H1 (cell line): ENCODE measurements at regions not wholly inside any gene's neighbourhood (a gene's known extent, or its start where the extent isn't known, plus 50 kb on each side); places are given as distances from the start of the nearest gene placed in this dataset.

Source experiments
- CTCF ChIA-PET: fragments of 300-600 bp; sonication (Branson Sonifier 250); formaldehyde crosslinking; loops from one replicate; lab custom pipeline; 2021; ENCODE audit not compliant: partially characterized antibody; lab: Charles Lee
- POLR2A ChIA-PET: fragments of 300-600 bp; sonication (Branson Sonifier 250); formaldehyde crosslinking; loops from one replicate; lab custom pipeline; 2021; ENCODE audit warnings: inconsistent platforms; ENCODE audit not compliant: partially characterized antibody; lab: Charles Lee
- DNase-seq, 2 experiments: peaks; one replicate each; pipeline versions ENCODE4 v3.0.0 to v3.0.0-alpha.2; 2010 to 2022; ENCODE audit warnings: low spot score in 2 of 2, low read depth in 1 of 2, mixed read lengths in 1 of 2
- FAIRE-seq: peaks from 2 replicates; lab custom pipeline; 2011; peaks lifted over from hg19 to GRCh38; lab: Jason Lieb, UNC
- H2AFZ ChIP-seq: 2 replicates; pipeline ENCODE4 v1.8.1; 2012; ENCODE audit warnings: low read length, inconsistent platforms
- H2AK5ac ChIP-seq: 2 replicates; pipeline ENCODE4 v1.6.1; 2013; ENCODE audit warnings: low read depth, low read length
- H2BK120ac ChIP-seq: replicated peaks from 2 replicates; pipeline ENCODE3; 2013; ENCODE audit warnings: low read depth, low read length, inconsistent platforms
- H2BK12ac ChIP-seq: 2 replicates; pipeline ENCODE4 v1.6.1; 2013; ENCODE audit warnings: low read depth, low read length
- H2BK15ac ChIP-seq: 2 replicates; pipeline ENCODE4 v1.6.1; 2013; ENCODE audit warnings: low read length
- H2BK20ac ChIP-seq: 2 replicates; pipeline ENCODE4 v1.6.1; 2013; ENCODE audit warnings: low read length
- H2BK5ac ChIP-seq: 2 replicates; pipeline ENCODE4 v1.6.1; 2013; ENCODE audit warnings: low read depth, low read length
- H3K14ac ChIP-seq: 2 replicates; pipeline ENCODE4 v1.6.1; 2013; ENCODE audit warnings: inconsistent platforms; ENCODE audit not compliant: insufficient read length
- H3K18ac ChIP-seq: 2 replicates; pipeline ENCODE4 v1.6.1; 2013; ENCODE audit warnings: low read length; ENCODE audit errors: extremely low read depth
- H3K23ac ChIP-seq: 2 replicates; pipeline ENCODE4 v1.6.1; 2013; ENCODE audit warnings: inconsistent platforms; ENCODE audit not compliant: insufficient read length
- H3K23me2 ChIP-seq: 2 replicates; pipeline ENCODE4 v1.6.1; 2013; ENCODE audit warnings: low read depth, low read length
- H3K27ac ChIP-seq: 2 replicates; pipeline ENCODE4 v1.6.1; 2011; ENCODE audit warnings: low read depth, low read length, inconsistent platforms
- H3K27me3 ChIP-seq, 4 experiments: replicated peaks in 1 of 4; 1 replicate in 1 of 4; 2 replicates in 3 of 4; pipeline versions ENCODE4 v1.6.1 to v1.8.1; 2011 to 2013; ENCODE audit warnings: low read length in 3 of 4, mild to moderate bottlenecking in 3 of 4, inconsistent platforms in 2 of 4, mixed read lengths in 2 of 4, moderate library complexity in 1 of 4; ENCODE audit not compliant: control insufficient read depth in 3 of 4, insufficient read depth in 3 of 4; ENCODE audit errors: extremely low read depth in 1 of 4
- H3K36me3 ChIP-seq, 4 experiments: 2 replicates each; pipeline versions ENCODE4 v1.6.1 to v1.8.1; 2011 to 2013; ENCODE audit warnings: mild to moderate bottlenecking in 4 of 4, low read length in 3 of 4, moderate library complexity in 2 of 4, control low read depth in 1 of 4, inconsistent platforms in 1 of 4; ENCODE audit not compliant: insufficient read depth in 4 of 4, control insufficient read depth in 2 of 4
- H3K4ac ChIP-seq: replicated peaks from 2 replicates; pipeline ENCODE3; 2013; ENCODE audit warnings: low read length, low read depth, mixed read lengths, inconsistent platforms; ENCODE audit not compliant: insufficient read length
- H3K4me1 ChIP-seq, 4 experiments: replicated peaks in 1 of 4; 1 replicate in 1 of 4; 2 replicates in 3 of 4; pipeline versions ENCODE4 v1.6.1 to v1.8.1; 2011 to 2013; ENCODE audit warnings: low read length in 3 of 4, inconsistent platforms in 2 of 4, mixed read lengths in 1 of 4; ENCODE audit not compliant: insufficient read depth in 4 of 4, control insufficient read depth in 3 of 4
- H3K4me2 ChIP-seq, 2 experiments: 2 replicates each; pipeline versions ENCODE4 v1.6.1 to v1.8.1; 2011 to 2013; ENCODE audit warnings: low read depth in 2 of 2, low read length in 2 of 2, control low read depth in 1 of 2, inconsistent platforms in 1 of 2, mild to moderate bottlenecking in 1 of 2; ENCODE audit not compliant: insufficient read depth in 1 of 2
- H3K4me3 ChIP-seq, 4 experiments: fragments of 200-600, 300-600 bp in 1 of 4; sonication (generic), shearing (Covaris generic), sonication (Bioruptor Twin) in 1 of 4; 2 replicates each; pipeline versions ENCODE4 v1.5.1 to v1.8.1; 2011 to 2016; ENCODE audit warnings: low read length in 4 of 4, low read depth in 3 of 4, control low read depth in 2 of 4, inconsistent platforms in 2 of 4, mild to moderate bottlenecking in 2 of 4, mixed read lengths in 1 of 4, moderate library complexity in 1 of 4; ENCODE audit not compliant: insufficient read depth in 2 of 4; ENCODE audit errors: extremely low read depth in 1 of 4
- H3K56ac ChIP-seq: replicated peaks from 2 replicates; pipeline ENCODE3; 2013; ENCODE audit warnings: low read depth, mild to moderate bottlenecking, mixed read lengths, low read length, inconsistent platforms; ENCODE audit not compliant: insufficient read length
- H3K79me1 ChIP-seq: 2 replicates; pipeline ENCODE4 v1.6.1; 2013; ENCODE audit warnings: low read depth, low read length, control low read depth
- H3K79me2 ChIP-seq, 2 experiments: 2 replicates each; pipeline versions ENCODE4 v1.6.1 to v1.8.1; 2012 to 2013; ENCODE audit warnings: low read length in 2 of 2, mild to moderate bottlenecking in 2 of 2, inconsistent platforms in 1 of 2; ENCODE audit not compliant: insufficient read depth in 2 of 2, control insufficient read depth in 1 of 2
- H3K9ac ChIP-seq, 4 experiments: replicated peaks in 1 of 4; 1 replicate in 1 of 4; 2 replicates in 3 of 4; pipeline versions ENCODE4 v1.6.1 to v1.8.1; 2011 to 2013; ENCODE audit warnings: low read depth in 3 of 4, low read length in 3 of 4, control low read depth in 2 of 4, mild to moderate bottlenecking in 2 of 4, moderate library complexity in 2 of 4, inconsistent platforms in 1 of 4; ENCODE audit errors: extremely low read depth in 1 of 4
- H3K9me3 ChIP-seq, 2 experiments: 2 replicates each; pipeline versions ENCODE4 v1.6.1 to v1.8.1; 2012 to 2013; ENCODE audit warnings: mild to moderate bottlenecking in 2 of 2, moderate library complexity in 2 of 2, control low read depth in 1 of 2, inconsistent platforms in 1 of 2, low read depth in 1 of 2, low read length in 1 of 2, mixed read lengths in 1 of 2; ENCODE audit not compliant: insufficient read depth in 2 of 2
- H4K20me1 ChIP-seq, 2 experiments: replicated peaks in 1 of 2; 2 replicates each; pipeline versions ENCODE3 to v1.8.1; 2011 to 2013; ENCODE audit warnings: inconsistent platforms in 2 of 2, low read length in 2 of 2, mild to moderate bottlenecking in 1 of 2; ENCODE audit not compliant: insufficient read depth in 2 of 2, control insufficient read depth in 1 of 2
- H4K5ac ChIP-seq: 2 replicates; pipeline ENCODE4 v1.6.1; 2013; ENCODE audit warnings: low read length, low read depth, mixed read lengths, inconsistent platforms; ENCODE audit not compliant: insufficient read length
- H4K8ac ChIP-seq: 2 replicates; pipeline ENCODE4 v1.8.0; 2013; ENCODE audit warnings: mild to moderate bottlenecking, moderate library complexity, low read length, inconsistent platforms; ENCODE audit not compliant: insufficient read depth; ENCODE audit errors: extremely low read depth
- H4K91ac ChIP-seq: replicated peaks from 2 replicates; pipeline ENCODE3; 2013; ENCODE audit warnings: low read length, mixed read lengths, inconsistent platforms; ENCODE audit not compliant: insufficient read length
- BACH1 ChIP-seq: IDR thresholded peaks from 2 replicates; pipeline ENCODE4 v1.6.1; 2012; ENCODE audit warnings: low read length, improper control_type of control experiment
- EGR1 ChIP-seq: IDR thresholded peaks from 2 replicates; pipeline ENCODE4 v1.6.1; 2011; ENCODE audit warnings: low read depth, low read length, borderline replicate concordance
- FOSL1 ChIP-seq: IDR thresholded peaks from 2 replicates; pipeline ENCODE4 v1.6.1; 2011; ENCODE audit warnings: mild to moderate bottlenecking, low read depth, low read length, moderate library complexity; ENCODE audit not compliant: insufficient read depth
- JUN ChIP-seq: IDR thresholded peaks from 2 replicates; pipeline ENCODE4 v1.6.1; 2011; ENCODE audit warnings: low read depth, mild to moderate bottlenecking, improper control_type of control experiment, low read length
- KDM5A ChIP-seq: fragments of 200-600 bp; IDR thresholded peaks from 2 replicates; pipeline ENCODE4 v1.7.1; 2012; ENCODE audit warnings: mild to moderate bottlenecking, low read length, inconsistent platforms, mixed read lengths
- NANOG ChIP-seq: IDR thresholded peaks from 2 replicates; pipeline ENCODE4 v1.6.1; 2011; ENCODE audit warnings: low read length, low read depth, mild to moderate bottlenecking, inconsistent platforms; ENCODE audit not compliant: insufficient read depth, poor library complexity, severe bottlenecking
- RAD21 ChIP-seq, 2 experiments: IDR thresholded peaks in 1 of 2; conservative IDR thresholded peaks in 1 of 2; 2 replicates each; pipeline ENCODE4 v1.6.1; 2011; ENCODE audit warnings: low read depth in 2 of 2, low read length in 2 of 2, improper control_type of control experiment in 1 of 2, inconsistent platforms in 1 of 2, mild to moderate bottlenecking in 1 of 2, moderate library complexity in 1 of 2
- RBBP5 ChIP-seq: IDR thresholded peaks from 2 replicates; pipeline ENCODE4 v1.7.1; 2012; ENCODE audit warnings: low read depth, mild to moderate bottlenecking, inconsistent platforms, low read length, moderate library complexity, borderline replicate concordance
- SP2 ChIP-seq: IDR thresholded peaks from 2 replicates; pipeline ENCODE4 v1.6.1; 2012; ENCODE audit warnings: mild to moderate bottlenecking, low read length, inconsistent platforms
- SP4 ChIP-seq: IDR thresholded peaks from 2 replicates; pipeline ENCODE4 v1.6.1; 2012; ENCODE audit warnings: low read length, inconsistent platforms
- YY1 ChIP-seq: IDR thresholded peaks from 2 replicates; pipeline ENCODE4 v1.6.1; 2011; ENCODE audit warnings: low read depth, mild to moderate bottlenecking, low read length
- ZNF274 ChIP-seq: IDR thresholded peaks from 2 replicates; pipeline ENCODE4 v1.7.0; 2012; ENCODE audit warnings: low read length, borderline replicate concordance; ENCODE audit errors: extremely low read depth
- WGBS, 2 experiments: shearing (Covaris generic) in 1 of 2; methylation state at CpG; one replicate each; pipeline versions ENCODE4 v1.1.6 to v1.1.7; 2013 to 2015; ENCODE audit warnings: low lambda C conversion rate in 2 of 2, mixed read lengths in 2 of 2, inconsistent platforms in 1 of 2, low coverage in 1 of 2, missing lambda C conversion rate in 1 of 2; ENCODE audit not compliant: insufficient replicate concordance in 2 of 2, insufficient coverage in 1 of 2, insufficient read length in 1 of 2; ENCODE audit errors: extremely low coverage in 1 of 2, missing lambda C conversion rate in 1 of 2; 5-methylcytosine and 5-hydroxymethylcytosine counted together

- Histone ChIP-seq H3K36me3 (no peaks in the 10 kb centered on the region), H4K91ac (no peak overlapping the region), H3K4me2 (no peak overlapping the region), H3K79me1 (no peaks in the 10 kb centered on the region), H3K9ac (no peak overlapping the region), H3K27ac (no peak overlapping the region), H2BK5ac (no peak overlapping the region), H2BK120ac (no peak overlapping the region), H3K79me2 (no peaks in the 10 kb centered on the region), H2AFZ (no peak overlapping the region), H2BK12ac (no peak overlapping the region), H3K27me3 (0 out of 7 replicates have a peak, but pooled peaks cover 0 to 2% (median 0%) of the 10 kb centered on the region in 4 experiments), H3K18ac (no peak overlapping the region), H2BK20ac (no peak overlapping the region), H4K20me1 (no peaks in the 10 kb centered on the region), H3K4me1 (no peaks in the 10 kb centered on the region), H3K4ac (no peak overlapping the region), H2BK15ac (no peak overlapping the region), H2AK5ac (no peak overlapping the region), H4K5ac (no peak overlapping the region), H4K8ac (no peak overlapping the region), H3K9me3 (no peaks in the 10 kb centered on the region), H3K14ac (no peak overlapping the region), H3K23ac (no peak overlapping the region), H3K4me3 (no peak overlapping the region), H3K23me2 (no peaks in the 10 kb centered on the region; the same call in 1 of the 2 replicates), H3K56ac (no peak overlapping the region)
- CTCF ChIA-PET = no interaction called here
- POLR2A ChIA-PET = no interaction called here
- DNase-seq = no peak
- 98% methylated on average over 3 of the region's 3 CpGs; no CpG with 5 or more reads in 1 of the 2 experiments for WGBS, 2 experiments
- FAIRE-seq = no peak
- TF ChIP-seq ZNF274 = no peak
- TF ChIP-seq JUN = no peak
- TF ChIP-seq RAD21 (IDR thresholded peaks at IDR 0.05 in 1 of 2, conservative IDR thresholded peaks at IDR 0.05 in 1 of 2; ENCODE audit: low read depth in 2 of 2, low read length in 2 of 2) = no peak
- no peak for TF ChIP-seq SP4
- TF ChIP-seq EGR1 = no peak
- TF ChIP-seq KDM5A = no peak
- no peak for TF ChIP-seq RBBP5
- TF ChIP-seq SP2 = no peak
- no peak for TF ChIP-seq NANOG
- TF ChIP-seq FOSL1 = no peak
- TF ChIP-seq YY1 = no peak
- no peak for TF ChIP-seq BACH1
These were observed 154.5 kb downstream of the RPIA start for GRCh38 chr2:88845772-88846661.
